Upper lobe of left lung (tissue), 6 donors: ENCODE measurements at regions not wholly inside any gene's neighbourhood (a gene's known extent, or its start where the extent isn't known, plus 50 kb on each side); places are given as distances from the start of the nearest gene placed in this dataset.

ENCODE experiments used
- ATAC-seq, 2 donors: fragments of 200-7000 bp; cut with Tn5 transposase; one replicate each; pipeline ENCODE4 v1.9.1; 2022; ENCODE audit warnings: mild to moderate bottlenecking in 2 of 2, moderate library complexity in 2 of 2; ENCODE audit not compliant: low FRiP score in 2 of 2
- DNase-seq, 2 donors: peaks; one replicate each; pipeline ENCODE4 v3.0.0-alpha.2; 2019 to 2020
- H3K27ac ChIP-seq, 4 donors: fragments of 200-600 bp; sonication (generic); one replicate each; pipeline ENCODE4 v1.5.1; 2016 to 2019
- H3K27me3 ChIP-seq, 4 donors: fragments of 200-600 bp; sonication (generic); one replicate each; pipeline ENCODE4 v1.5.1; 2017 to 2019
- H3K36me3 ChIP-seq, 4 donors: fragments of 200-600 bp; sonication (generic); one replicate each; pipeline ENCODE4 v1.5.1; 2016 to 2019
- H3K4me1 ChIP-seq, 4 donors: fragments of 200-600 bp; sonication (generic); one replicate each; pipeline ENCODE4 v1.5.1; 2018 to 2019
- H3K4me3 ChIP-seq, 4 donors: fragments of 200-600 bp; sonication (generic); one replicate each; pipeline ENCODE4 v1.5.1; 2017 to 2019; ENCODE audit warnings: mild to moderate bottlenecking in 2 of 4, moderate library complexity in 1 of 4
- H3K9me3 ChIP-seq, 4 donors: fragments of 200-600 bp; sonication (generic); one replicate each; pipeline ENCODE4 v1.5.1; 2018 to 2019
- CTCF ChIP-seq, 6 experiments: fragments of 450-650 bp in 4 of 6; fragments of 200-600 bp in 2 of 6; sonication (generic) in 2 of 6; IDR thresholded peaks; one replicate each; pipeline ENCODE4 v1.5.1; 2016 to 2019; ENCODE audit warnings: antibody characterized with exemption in 6 of 6
- EP300 ChIP-seq, 4 donors: sonication (generic); formaldehyde crosslinking; IDR thresholded peaks; one replicate each; pipeline ENCODE4 v1.5.1; 2017; ENCODE audit warnings: antibody characterized with exemption in 4 of 4, control low read depth in 2 of 4
- POLR2A ChIP-seq, 4 donors: fragments of 450-650 bp; IDR thresholded peaks; one replicate each; pipeline ENCODE4 v1.5.1; 2016 to 2017; ENCODE audit warnings: antibody characterized with exemption in 4 of 4, mild to moderate bottlenecking in 2 of 4
- POLR2AphosphoS5 ChIP-seq, 2 donors: sonication (generic); formaldehyde crosslinking; IDR thresholded peaks; one replicate each; pipeline ENCODE4 v1.5.1; 2017; ENCODE audit warnings: antibody characterized with exemption in 2 of 2
- WGBS, 2 donors: methylation state at CpG; one replicate each; pipeline ENCODE4 v1.1.5; 2017 to 2018; 5-methylcytosine and 5-hydroxymethylcytosine counted together
- donor health status: DM: no; HTN: no; CAD: no; lungs with moderate emphysema.
- donor health status: DM: no; HTN: yes; CAD: no; lungs with severe emphysema.

- DNase-seq, result no peak
- TF ChIP-seq EP300 (IDR thresholded peaks at IDR 0.05) (no peak), POLR2A (IDR thresholded peaks at IDR 0.05) (no peak), CTCF (IDR thresholded peaks at IDR 0.05) (no peak), POLR2AphosphoS5 (IDR thresholded peaks at IDR 0.05) (no peak)
- Histone ChIP-seq H3K9me3 (no peaks in the 10 kb centered on the region), H3K27ac (no peak overlapping the region), H3K4me1 (no peaks in the 10 kb centered on the region), H3K4me3 (no peak overlapping the region), H3K36me3 (no peaks in the 10 kb centered on the region), H3K27me3 (no peaks in the 10 kb centered on the region)
- ATAC-seq, result no peak
- WGBS, 2 donors, result 74 to 84% methylated on average over 4 of the region's 4 CpGs
These were observed 357.7 kb downstream of the C4orf33 start for GRCh38 chr4:129453524-129454200.

GRCh38 chr4:129455482-129455881 is 359.5 kb downstream of the C4orf33 start:
- no peaks in the 10 kb centered on the region for H3K36me3 ChIP-seq
- no peak for ATAC-seq
- H3K4me3 ChIP-seq, result no peak overlapping the region
- TF ChIP-seq CTCF (IDR thresholded peaks at IDR 0.05), result no peak
- TF ChIP-seq POLR2A (IDR thresholded peaks at IDR 0.05), result no peak
- no peak for TF ChIP-seq POLR2AphosphoS5 (IDR thresholded peaks at IDR 0.05)
- no peaks in the 10 kb centered on the region for H3K4me1 ChIP-seq
- DNase-seq, result no peak
- no peaks in the 10 kb centered on the region for H3K9me3 ChIP-seq
- no peaks in the 10 kb centered on the region for H3K27me3 ChIP-seq
- no peak overlapping the region for H3K27ac ChIP-seq
- WGBS, 2 donors, result 57 to 79% methylated on average over 1 of the region's 1 CpG

GRCh38 chr4:129468624-129469023 is 372.7 kb downstream of the C4orf33 start:
- Histone ChIP-seq H3K4me1 (no peaks in the 10 kb centered on the region), H3K4me3 (no peak overlapping the region), H3K27me3 (no peaks in the 10 kb centered on the region), H3K9me3 (no peaks in the 10 kb centered on the region), H3K27ac (no peak overlapping the region), H3K36me3 (no peaks in the 10 kb centered on the region)
- WGBS, 2 donors, result 94% methylated on average over 1 of the region's 1 CpG
- TF ChIP-seq POLR2AphosphoS5 (IDR thresholded peaks at IDR 0.05) (no peak), POLR2A (IDR thresholded peaks at IDR 0.05) (no peak), EP300 (IDR thresholded peaks at IDR 0.05) (no peak), CTCF (IDR thresholded peaks at IDR 0.05) (no peak)
- ATAC-seq, result no peak
- DNase-seq, result no peak

- H3K27ac ChIP-seq, result no peak overlapping the region
- DNase-seq, result no peak
- H3K36me3 ChIP-seq, result no peaks in the 10 kb centered on the region
- peaks cover 0 to 7% (median 0%) of the 10 kb centered on the region in 4 donors for H3K9me3 ChIP-seq
- ATAC-seq, result no peak
- H3K4me3 ChIP-seq, result no peak overlapping the region
- 89 to 90% methylated on average over 4 of the region's 4 CpGs for WGBS, 2 donors
- no peaks in the 10 kb centered on the region for H3K27me3 ChIP-seq
- no peak for TF ChIP-seq POLR2AphosphoS5 (IDR thresholded peaks at IDR 0.05)
- no peak for TF ChIP-seq EP300 (IDR thresholded peaks at IDR 0.05)
- no peak for TF ChIP-seq POLR2A (IDR thresholded peaks at IDR 0.05)
- no peak for TF ChIP-seq CTCF (IDR thresholded peaks at IDR 0.05)
- H3K4me1 ChIP-seq, result no peaks in the 10 kb centered on the region
These were observed 378.7 kb downstream of the C4orf33 start for GRCh38 chr4:129474698-129475097.

- DNase-seq (no peak), ATAC-seq (no peak)
- Histone ChIP-seq H3K27me3 (no peaks in the 10 kb centered on the region), H3K4me1 (no peaks in the 10 kb centered on the region), H3K27ac (no peak overlapping the region), H3K9me3 (no peaks in the 10 kb centered on the region), H3K36me3 (no peaks in the 10 kb centered on the region), H3K4me3 (no peak overlapping the region)
- WGBS, 2 donors, result 70 to 73% methylated on average over 2 of the region's 2 CpGs
- TF ChIP-seq POLR2AphosphoS5 (IDR thresholded peaks at IDR 0.05) (no peak), CTCF (IDR thresholded peaks at IDR 0.05) (no peak), EP300 (IDR thresholded peaks at IDR 0.05) (no peak), POLR2A (IDR thresholded peaks at IDR 0.05) (no peak)
These were observed 385.2 kb downstream of the C4orf33 start for GRCh38 chr4:129481107-129481506.
